ENCODE measurements at regions not wholly inside any gene's neighbourhood (a gene's known extent, or its start where the extent isn't known, plus 50 kb on each side); places are given as distances from the start of the nearest gene placed in this dataset.

DNA sequence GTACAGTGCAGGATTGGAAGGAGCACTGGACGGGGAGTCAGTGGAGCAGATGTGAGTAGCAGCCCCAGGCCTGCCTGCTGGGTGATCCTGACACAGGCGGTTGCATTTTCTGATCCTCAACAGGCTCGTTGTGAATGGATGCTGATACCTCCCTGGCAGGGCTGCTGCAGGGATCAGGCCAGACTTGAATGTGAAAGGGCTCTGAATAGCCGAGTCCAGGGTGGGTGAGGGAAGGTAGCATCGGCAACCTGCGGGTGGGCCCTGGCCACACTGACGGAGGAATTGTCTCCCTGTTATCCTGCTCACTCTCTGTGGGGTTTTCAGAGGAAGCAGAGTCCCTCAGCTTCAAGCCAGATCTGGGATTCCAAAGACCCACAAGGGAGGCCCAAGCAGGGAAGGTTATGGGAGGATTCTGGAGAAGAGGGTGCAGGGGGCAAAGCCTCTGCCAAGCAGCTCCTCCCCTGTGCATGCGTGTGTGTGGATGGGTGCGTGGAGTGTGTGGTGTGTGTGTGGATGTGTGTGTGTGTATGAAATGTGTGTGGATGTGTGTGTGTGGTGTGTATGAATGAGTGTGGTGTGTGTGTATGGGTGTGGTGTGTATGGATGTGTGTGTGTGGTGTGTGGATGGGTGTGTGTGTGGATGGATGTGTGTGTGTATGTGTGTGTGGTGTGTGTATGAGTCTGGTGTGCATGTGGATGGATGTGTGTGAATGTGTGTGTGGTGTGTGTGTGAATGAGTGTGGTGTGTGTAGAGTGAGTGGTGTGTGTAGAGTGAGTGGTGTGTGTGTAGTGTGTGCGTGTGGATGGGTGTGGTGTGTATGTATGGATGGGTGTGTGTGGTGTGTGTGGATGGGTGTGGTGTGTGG lies 100.3 kb downstream of the UBIAD1 start:
- TF ChIP-seq, protein P1, sequence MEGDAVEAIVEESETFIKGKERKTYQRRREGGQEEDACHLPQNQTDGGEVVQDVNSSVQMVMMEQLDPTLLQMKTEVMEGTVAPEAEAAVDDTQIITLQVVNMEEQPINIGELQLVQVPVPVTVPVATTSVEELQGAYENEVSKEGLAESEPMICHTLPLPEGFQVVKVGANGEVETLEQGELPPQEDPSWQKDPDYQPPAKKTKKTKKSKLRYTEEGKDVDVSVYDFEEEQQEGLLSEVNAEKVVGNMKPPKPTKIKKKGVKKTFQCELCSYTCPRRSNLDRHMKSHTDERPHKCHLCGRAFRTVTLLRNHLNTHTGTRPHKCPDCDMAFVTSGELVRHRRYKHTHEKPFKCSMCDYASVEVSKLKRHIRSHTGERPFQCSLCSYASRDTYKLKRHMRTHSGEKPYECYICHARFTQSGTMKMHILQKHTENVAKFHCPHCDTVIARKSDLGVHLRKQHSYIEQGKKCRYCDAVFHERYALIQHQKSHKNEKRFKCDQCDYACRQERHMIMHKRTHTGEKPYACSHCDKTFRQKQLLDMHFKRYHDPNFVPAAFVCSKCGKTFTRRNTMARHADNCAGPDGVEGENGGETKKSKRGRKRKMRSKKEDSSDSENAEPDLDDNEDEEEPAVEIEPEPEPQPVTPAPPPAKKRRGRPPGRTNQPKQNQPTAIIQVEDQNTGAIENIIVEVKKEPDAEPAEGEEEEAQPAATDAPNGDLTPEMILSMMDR (conservative IDR thresholded peaks at IDR 0.05), result no peak
- TF ChIP-seq EZH2 (IDR thresholded peaks at IDR 0.05; ENCODE audit: low read depth), result no peak

Data from PC-9 (cell line).